Neuronal stem cell (in vitro differentiated cells): ENCODE measurements at regions not wholly inside any gene's neighbourhood (a gene's known extent, or its start where the extent isn't known, plus 50 kb on each side); places are given as distances from the start of the nearest gene placed in this dataset.

Experiments
- DNase-seq: peaks from one replicate; pipeline ENCODE4 v3.0.0-alpha.2; 2013; ENCODE audit warnings: low spot score
- H2AFZ ChIP-seq: one replicate; pipeline ENCODE4 v1.6.1; 2013; ENCODE audit warnings: mild to moderate bottlenecking, low read length, inconsistent platforms
- H2AK5ac ChIP-seq: 2 replicates; pipeline ENCODE4 v1.6.1; 2013; ENCODE audit warnings: low read depth, mild to moderate bottlenecking, inconsistent platforms, low read length, moderate library complexity, mixed read lengths
- H2BK120ac ChIP-seq: 2 replicates; pipeline ENCODE4 v1.6.1; 2013; ENCODE audit warnings: low read depth, mild to moderate bottlenecking, inconsistent platforms, low read length, moderate library complexity, mixed read lengths
- H2BK12ac ChIP-seq: one replicate; pipeline ENCODE4 v1.6.1; 2013; ENCODE audit warnings: low read length, inconsistent platforms
- H2BK15ac ChIP-seq: 2 replicates; pipeline ENCODE4 v1.6.1; 2013; ENCODE audit warnings: mild to moderate bottlenecking, low read length, inconsistent platforms, mixed read lengths
- H2BK5ac ChIP-seq: one replicate; pipeline ENCODE4 v1.6.1; 2013; ENCODE audit warnings: inconsistent platforms, mild to moderate bottlenecking, low read length, moderate library complexity
- H3K14ac ChIP-seq: one replicate; pipeline ENCODE4 v1.6.1; 2013; ENCODE audit warnings: low read length, inconsistent platforms
- H3K18ac ChIP-seq: 2 replicates; pipeline ENCODE4 v1.6.1; 2013; ENCODE audit warnings: low read length, inconsistent platforms
- H3K23ac ChIP-seq: 2 replicates; pipeline ENCODE4 v1.6.1; 2013; ENCODE audit warnings: low read depth, mild to moderate bottlenecking, mixed read lengths, low read length, inconsistent platforms; ENCODE audit not compliant: poor library complexity
- H3K27ac ChIP-seq: replicated peaks from 3 replicates; pipeline ENCODE4 v1.5.1; 2013; ENCODE audit warnings: low read length, inconsistent platforms
- H3K27me3 ChIP-seq, 3 experiments: 2 replicates each; pipeline ENCODE4 v1.6.1; 2013; ENCODE audit warnings: low read length in 3 of 3, mild to moderate bottlenecking in 2 of 3, inconsistent platforms in 1 of 3, low read depth in 1 of 3, mixed read lengths in 1 of 3, moderate library complexity in 1 of 3; ENCODE audit not compliant: control insufficient read depth in 3 of 3, insufficient read depth in 3 of 3
- H3K36me3 ChIP-seq, 2 donors: replicated peaks in 1 of 2; 2 replicates each; pipeline ENCODE4 v1.6.1; 2013; ENCODE audit warnings: low read length in 2 of 2; ENCODE audit not compliant: control insufficient read depth in 2 of 2, insufficient read depth in 2 of 2
- H3K4ac ChIP-seq: 2 replicates; pipeline ENCODE4 v1.6.1; 2013; ENCODE audit warnings: inconsistent platforms, mild to moderate bottlenecking, low read length, moderate library complexity
- H3K4me1 ChIP-seq, 2 donors: 1 replicate in 1 of 2; 2 replicates in 1 of 2; pipeline ENCODE4 v1.6.1; 2013; ENCODE audit warnings: low read length in 2 of 2, low read depth in 1 of 2; ENCODE audit not compliant: control insufficient read depth in 2 of 2, insufficient read depth in 1 of 2
- H3K4me2 ChIP-seq: one replicate; pipeline ENCODE4 v1.6.1; 2013; ENCODE audit warnings: mild to moderate bottlenecking, low read length, inconsistent platforms; ENCODE audit not compliant: insufficient read depth, poor library complexity, severe bottlenecking
- H3K4me3 ChIP-seq, 2 donors: 2 replicates each; pipeline ENCODE4 v1.5.1; 2013; ENCODE audit warnings: low read length in 2 of 2, mild to moderate bottlenecking in 2 of 2, inconsistent platforms in 1 of 2, moderate library complexity in 1 of 2
- H3K79me1 ChIP-seq: one replicate; pipeline ENCODE4 v1.6.1; 2013; ENCODE audit warnings: low read depth, mild to moderate bottlenecking, inconsistent platforms, low read length, moderate library complexity
- H3K9ac ChIP-seq: one replicate; pipeline ENCODE4 v1.6.1; 2013; ENCODE audit warnings: mild to moderate bottlenecking, low read depth, low read length, inconsistent platforms; ENCODE audit not compliant: poor library complexity
- H3K9me3 ChIP-seq, 2 donors: replicated peaks in 1 of 2; 2 replicates each; pipeline versions ENCODE3 to v1.6.1; 2013; ENCODE audit warnings: low read length in 2 of 2, mild to moderate bottlenecking in 2 of 2, inconsistent platforms in 1 of 2, low read depth in 1 of 2, mixed read lengths in 1 of 2, moderate library complexity in 1 of 2; ENCODE audit not compliant: control insufficient read depth in 2 of 2, insufficient read depth in 1 of 2
- H4K8ac ChIP-seq: one replicate; pipeline ENCODE4 v1.6.1; 2013; ENCODE audit warnings: low read depth, mild to moderate bottlenecking, inconsistent platforms, low read length, moderate library complexity
- H4K91ac ChIP-seq: one replicate; pipeline ENCODE4 v1.6.1; 2013; ENCODE audit warnings: low read length, low read depth, mild to moderate bottlenecking, inconsistent platforms; ENCODE audit not compliant: poor library complexity
- WGBS, 2 donors: extraction: QIAGEN DNeasy Blood & Tissue Kit; methylation state at CpG; one replicate each; pipeline ENCODE4 v1.1.7; 2013; ENCODE audit warnings: missing lambda C conversion rate in 2 of 2, mixed read lengths in 1 of 2; ENCODE audit not compliant: insufficient read length in 2 of 2, insufficient replicate concordance in 1 of 2; ENCODE audit errors: extremely low coverage in 2 of 2; 5-methylcytosine and 5-hydroxymethylcytosine counted together

DNA sequence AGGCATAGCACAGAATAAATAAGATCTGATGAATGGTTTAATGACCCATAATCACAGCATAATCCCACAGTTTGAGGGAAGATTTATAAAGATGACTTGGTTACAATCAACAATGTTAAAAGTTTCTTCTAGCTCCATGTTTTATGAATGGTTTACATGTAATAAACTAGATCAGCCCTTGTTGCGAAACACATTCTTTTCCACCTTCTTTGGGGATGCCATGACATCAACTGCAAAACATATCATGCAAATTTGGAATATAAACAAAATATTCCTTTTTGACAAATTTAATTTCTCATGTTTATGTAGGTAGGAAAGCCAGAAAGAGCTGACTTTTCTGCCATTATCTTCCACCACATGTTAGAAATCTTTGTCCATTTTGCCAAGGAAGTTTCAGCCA lies 979.5 kb downstream of the MAT2B start:
- Histone ChIP-seq H2AFZ (no peak overlapping the region), H3K27me3 (no peaks in the 10 kb centered on the region), H3K36me3 (no peaks in the 10 kb centered on the region), H2BK12ac (no peak overlapping the region), H2AK5ac (no peak overlapping the region), H3K9ac (no peak overlapping the region), H2BK5ac (no peak overlapping the region), H3K4me2 (no peak overlapping the region), H3K9me3 (no peaks in the 10 kb centered on the region), H3K4ac (no peak overlapping the region), H3K4me3 (no peak overlapping the region), H3K79me1 (no peaks in the 10 kb centered on the region), H3K18ac (no peak overlapping the region), H3K14ac (no peak overlapping the region), H3K23ac (no peak overlapping the region), H4K91ac (no peak overlapping the region), H4K8ac (no peak overlapping the region), H3K27ac (no peak overlapping the region), H2BK15ac (no peak overlapping the region), H3K4me1 (no peaks in the 10 kb centered on the region), H2BK120ac (no peak overlapping the region)
- no CpG with 5 or more reads among the region's 1 CpG for WGBS, 2 donors
- DNase-seq: no peak

DNA sequence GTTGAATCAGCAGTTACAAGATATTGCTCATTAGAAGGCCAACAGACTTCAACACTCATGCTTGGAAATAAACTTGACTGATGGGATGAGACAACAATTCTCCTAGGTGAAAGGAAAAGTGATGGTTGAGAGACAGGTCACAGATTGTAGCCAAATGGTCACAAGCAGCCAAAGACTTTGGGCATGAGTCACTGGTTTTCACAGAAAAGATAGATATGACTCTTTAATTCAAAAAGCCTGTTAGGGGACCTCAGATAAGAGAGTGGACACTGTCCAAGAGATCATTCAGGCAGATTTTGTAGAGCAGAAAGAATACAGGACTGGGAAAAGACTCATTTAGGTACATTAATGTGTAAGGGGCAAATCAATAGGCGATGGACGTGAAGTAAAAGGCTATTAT lies 982.5 kb downstream of the MAT2B start:
- Histone ChIP-seq H2AK5ac (no peak overlapping the region), H3K9me3 (no peaks in the 10 kb centered on the region), H2BK5ac (no peak overlapping the region), H3K14ac (no peak overlapping the region), H4K8ac (no peak overlapping the region), H3K23ac (no peak overlapping the region), H3K27ac (no peak overlapping the region), H3K18ac (no peak overlapping the region), H3K9ac (no peak overlapping the region), H3K79me1 (no peaks in the 10 kb centered on the region), H3K36me3 (no peaks in the 10 kb centered on the region), H3K27me3 (no peaks in the 10 kb centered on the region), H4K91ac (no peak overlapping the region), H3K4me1 (no peaks in the 10 kb centered on the region), H2BK12ac (no peak overlapping the region), H3K4me3 (no peak overlapping the region), H3K4me2 (no peak overlapping the region), H2AFZ (no peak overlapping the region), H2BK15ac (no peak overlapping the region), H2BK120ac (no peak overlapping the region), H3K4ac (no peak overlapping the region)
- no peak for DNase-seq
- WGBS, 2 donors: no CpG with 5 or more reads among the region's 2 CpGs

- Histone ChIP-seq H3K9ac (no peak overlapping the region), H4K91ac (no peak overlapping the region), H3K4ac (no peak overlapping the region), H2BK12ac (no peak overlapping the region), H3K4me3 (no peak overlapping the region), H2BK15ac (no peak overlapping the region), H3K23ac (no peak overlapping the region), H3K36me3 (no peaks in the 10 kb centered on the region), H2BK120ac (no peak overlapping the region), H3K27me3 (no peaks in the 10 kb centered on the region), H3K4me2 (no peak overlapping the region), H4K8ac (no peak overlapping the region), H3K79me1 (no peaks in the 10 kb centered on the region), H2AFZ (no peak overlapping the region), H3K9me3 (no peaks in the 10 kb centered on the region), H2AK5ac (no peak overlapping the region), H3K4me1 (no peaks in the 10 kb centered on the region), H3K18ac (no peak overlapping the region), H3K14ac (no peak overlapping the region), H3K27ac (no peak overlapping the region), H2BK5ac (no peak overlapping the region)
- DNase-seq: no peak
- WGBS, 2 donors: no CpG with 5 or more reads among the region's 7 CpGs
Observed at GRCh38 chr5:164497311-164498064, 992.1 kb downstream of the MAT2B start.

- Histone ChIP-seq H3K36me3 (no peaks in the 10 kb centered on the region), H3K79me1 (no peaks in the 10 kb centered on the region), H3K4ac (no peak overlapping the region), H3K27me3 (no peaks in the 10 kb centered on the region), H2AK5ac (no peak overlapping the region), H3K14ac (no peak overlapping the region), H3K4me2 (no peak overlapping the region), H4K91ac (no peak overlapping the region), H2BK5ac (no peak overlapping the region), H2BK15ac (no peak overlapping the region), H3K18ac (no peak overlapping the region), H2BK120ac (no peak overlapping the region), H4K8ac (no peak overlapping the region), H3K4me3 (no peak overlapping the region), H3K27ac (no peak overlapping the region), H3K9ac (no peak overlapping the region), H2AFZ (no peak overlapping the region), H2BK12ac (no peak overlapping the region), H3K4me1 (no peaks in the 10 kb centered on the region), H3K23ac (no peak overlapping the region), H3K9me3 (no peaks in the 10 kb centered on the region)
- DNase-seq: peak; percentile 20
Observed at GRCh38 chr5:164498438-164498837, 993.0 kb downstream of the MAT2B start.
